Retinal pigment epithelial cell (primary cell): ENCODE measurements at regions not wholly inside any gene's neighbourhood (a gene's known extent, or its start where the extent isn't known, plus 50 kb on each side); places are given as distances from the start of the nearest gene placed in this dataset.

ENCODE experiments used
- DNase-seq: peaks from one replicate; pipeline ENCODE4 v3.0.0-alpha.2; 2010; ENCODE audit warnings: low read depth
- H3K4me3 ChIP-seq: 2 replicates; pipeline ENCODE4 v1.5.1; 2011; ENCODE audit warnings: mild to moderate bottlenecking, low read length, control low read depth, moderate library complexity
- CTCF ChIP-seq: conservative IDR thresholded peaks from 2 replicates; pipeline ENCODE4 v1.5.1; 2011; ENCODE audit warnings: low read depth, low read length, control low read depth, inconsistent platforms

- no peak for DNase-seq
- TF ChIP-seq CTCF: no peak
- H3K4me3 ChIP-seq: no peak overlapping the region
Observed at GRCh38 chr12:131603106-131603938, 107.6 kb upstream of the SFSWAP start.

- no peak overlapping the region for H3K4me3 ChIP-seq
- DNase-seq: no peak
- no peak for TF ChIP-seq CTCF
Observed at GRCh38 chr12:131603939-131604795, 106.7 kb upstream of the SFSWAP start.

- no peak overlapping the region for H3K4me3 ChIP-seq
- DNase-seq: no peak
- TF ChIP-seq CTCF: no peak
Observed at GRCh38 chr12:131604859-131605258, 106.0 kb upstream of the SFSWAP start.

GRCh38 chr12:131605304-131605829 is 105.5 kb upstream of the SFSWAP start:
- DNase-seq: no peak
- TF ChIP-seq CTCF: no peak
- no peak overlapping the region for H3K4me3 ChIP-seq

- no peak overlapping the region for H3K4me3 ChIP-seq
- TF ChIP-seq CTCF: no peak
- DNase-seq: no peak
Observed at GRCh38 chr12:131606218-131606901, 104.5 kb upstream of the SFSWAP start.

- no peak for TF ChIP-seq CTCF
- no peak overlapping the region for H3K4me3 ChIP-seq
- no peak for DNase-seq
Observed at GRCh38 chr12:131607658-131608447, 103.0 kb upstream of the SFSWAP start.
